Muscle of back (tissue), 3 donors: ENCODE measurements at regions not wholly inside any gene's neighbourhood (a gene's known extent, or its start where the extent isn't known, plus 50 kb on each side); places are given as distances from the start of the nearest gene placed in this dataset.
"Not testable (repeated sequence)": the region's sequence is repeated elsewhere in the genome, so short reads cannot be mapped to it uniquely, and the experiment has no call there.

ENCODE experiments used
- DNase-seq, 3 donors: peaks; one replicate each; pipeline versions ENCODE4 v3.0.0 to v3.0.0-alpha.2; 2013

DNA sequence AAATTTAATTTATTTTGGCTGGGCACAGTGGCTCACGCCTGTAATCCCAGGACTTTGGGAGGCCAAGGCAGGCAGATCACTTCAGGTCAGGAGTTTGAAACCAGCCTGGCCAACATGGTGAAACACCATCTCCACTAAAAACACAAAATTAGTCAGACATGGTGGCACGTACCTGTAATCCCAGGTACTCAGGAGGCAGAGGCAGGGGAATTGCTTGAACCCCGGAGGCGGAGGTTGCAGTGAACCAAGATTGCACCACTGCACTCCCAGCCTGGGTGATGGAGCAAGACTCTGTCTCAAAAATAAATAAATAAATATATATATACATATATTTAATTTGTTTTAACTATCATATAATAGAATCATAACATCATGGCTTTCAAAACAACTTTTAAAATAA lies 482.1 kb upstream of the AUTS2 start:
- DNase-seq, result not testable (repeated sequence)

DNA sequence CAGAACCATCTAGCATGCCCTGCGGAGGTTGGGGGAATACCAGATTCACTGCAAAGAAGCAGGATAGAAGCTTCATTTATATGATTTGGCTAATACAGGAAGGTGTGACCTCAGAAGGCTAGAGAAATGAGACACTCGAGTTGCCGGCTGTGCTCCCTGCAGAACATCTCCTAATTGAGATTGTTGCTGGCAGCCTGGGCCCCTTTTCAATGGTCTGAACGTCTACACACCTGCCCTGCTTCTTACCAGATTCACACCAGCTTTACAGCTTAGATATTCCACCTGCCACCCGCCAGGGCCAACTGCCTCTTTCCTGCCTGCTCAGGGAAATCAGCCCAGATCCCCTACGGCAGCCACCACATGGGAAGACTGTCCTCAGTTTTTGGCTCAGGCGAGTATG lies 475.3 kb upstream of the AUTS2 start:
- DNase-seq, result no peak

DNA sequence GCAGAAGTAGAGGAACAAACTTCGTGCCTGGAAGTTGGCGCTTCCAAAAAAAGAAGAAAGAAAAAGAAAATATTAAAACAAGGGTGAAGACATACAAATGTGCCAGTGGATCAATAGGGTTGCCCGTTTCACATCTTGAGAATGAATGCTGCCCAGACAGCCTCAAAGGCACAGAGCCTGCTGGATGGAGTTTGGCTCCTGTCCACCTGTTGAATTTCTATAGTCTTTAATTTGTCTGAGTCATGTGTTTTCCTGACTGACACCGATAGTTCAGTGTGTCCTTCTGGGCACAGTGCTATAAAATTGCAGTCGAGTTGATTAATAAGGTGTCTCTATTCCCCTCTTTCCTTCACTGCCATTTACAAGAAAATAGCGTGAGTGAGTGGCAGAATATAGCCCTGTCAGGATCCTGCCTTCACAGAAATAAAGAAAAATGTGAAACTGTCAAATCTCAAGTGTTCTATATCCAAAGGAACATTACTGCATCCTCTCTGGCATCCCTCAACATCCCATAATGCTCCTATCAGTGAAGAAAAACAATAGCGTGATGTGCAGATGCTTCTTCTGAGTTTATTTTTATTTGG lies 471.3 kb upstream of the AUTS2 start:
- DNase-seq, result no peak

DNA sequence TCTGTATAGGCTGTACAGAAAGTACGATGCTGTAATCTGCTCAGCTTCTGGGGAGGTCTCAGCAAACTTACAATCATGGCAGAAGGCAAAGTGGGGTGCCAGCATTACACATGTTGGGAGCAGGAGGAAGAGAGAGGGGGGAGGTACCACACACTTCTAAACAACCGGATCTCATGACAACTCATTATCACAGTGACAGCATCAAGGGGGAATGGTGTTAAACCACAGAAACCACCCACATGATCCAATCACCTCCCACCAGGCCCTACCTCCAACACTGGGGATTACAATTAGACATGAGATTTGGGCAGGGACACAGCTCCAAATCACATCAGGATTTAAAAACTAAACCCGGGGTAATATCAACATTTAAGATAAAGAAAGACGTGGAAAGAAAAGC lies 468.8 kb upstream of the AUTS2 start:
- peak in 1 of 3 donors; percentile 8 for DNase-seq

DNA sequence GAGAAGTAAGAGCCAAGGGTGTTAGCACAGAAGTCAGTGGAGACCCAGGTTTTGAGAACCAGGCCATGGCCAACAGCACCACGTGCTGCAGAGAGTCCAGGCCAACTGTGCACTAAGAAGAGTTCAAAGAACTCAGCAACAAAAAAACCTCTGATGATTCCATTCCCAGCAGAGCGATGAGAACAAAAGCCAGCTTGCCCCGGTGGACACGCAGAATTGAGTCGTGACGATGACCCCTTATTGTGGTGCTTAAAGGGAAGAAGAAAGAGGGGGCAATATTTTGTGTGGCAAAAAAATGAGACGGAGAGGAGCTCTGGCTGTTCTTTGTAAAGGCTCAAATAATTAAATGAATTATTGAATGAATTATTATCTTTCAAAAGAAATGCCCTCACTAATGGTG lies 468.3 kb upstream of the AUTS2 start:
- no peak for DNase-seq

DNA sequence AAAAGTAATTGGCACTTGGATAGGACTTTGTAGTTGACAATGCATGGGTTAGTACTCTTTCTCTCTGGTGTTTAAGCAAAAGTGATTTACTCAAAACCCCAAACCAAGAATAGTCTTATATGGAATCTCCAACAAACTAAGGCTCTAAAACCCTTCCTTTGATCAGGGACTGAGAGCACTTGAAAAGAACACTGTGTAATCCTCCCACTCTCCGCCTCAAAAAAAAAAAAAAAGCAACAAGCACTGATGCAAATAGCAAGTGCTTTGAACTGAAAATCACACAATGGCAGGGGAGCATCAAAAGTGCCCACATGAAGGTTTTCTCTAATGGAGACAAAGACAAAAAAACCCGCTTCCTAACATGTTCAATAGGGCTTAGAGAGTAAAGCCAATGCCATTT lies 467.9 kb upstream of the AUTS2 start:
- no peak for DNase-seq

DNA sequence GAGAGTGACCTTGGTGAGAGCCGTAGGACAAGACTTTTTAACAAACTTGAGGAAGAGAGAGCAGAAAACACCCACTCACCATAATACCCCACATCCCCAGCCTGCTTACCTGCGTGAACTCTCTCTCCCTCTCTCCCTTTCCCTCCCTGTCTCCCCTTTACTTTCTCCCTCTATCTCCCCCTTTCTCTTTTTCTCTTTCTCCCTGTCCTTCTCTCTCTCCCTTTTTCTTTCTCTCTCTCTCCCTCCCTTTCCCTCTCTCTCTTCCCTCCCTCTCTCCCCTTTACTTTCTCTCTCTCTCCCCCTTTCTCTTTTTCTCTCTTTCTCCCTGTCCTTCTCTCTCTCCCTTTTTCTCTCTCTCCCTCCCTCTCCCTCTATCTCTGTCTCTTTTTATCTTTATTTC lies 464.0 kb upstream of the AUTS2 start:
- DNase-seq, result no peak

DNA sequence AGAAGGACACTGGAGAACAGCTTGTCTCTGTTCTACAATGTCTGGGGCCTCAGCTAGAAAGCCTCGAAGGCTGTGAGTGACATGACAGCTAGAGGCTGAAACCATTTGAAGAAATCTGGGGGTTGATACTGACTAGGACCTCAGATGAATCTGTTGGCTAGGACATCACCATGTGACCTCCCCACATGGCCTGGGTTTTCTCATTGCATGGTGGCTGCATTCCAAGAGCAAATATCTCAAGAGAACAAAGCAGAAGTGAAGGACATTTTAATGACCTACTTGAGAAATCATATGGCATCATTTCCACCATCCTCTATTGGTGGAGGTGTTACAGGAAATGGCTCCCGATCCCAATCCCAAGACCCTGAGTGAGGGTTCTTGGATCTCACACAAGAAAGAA lies 450.6 kb upstream of the AUTS2 start:
- DNase-seq, result no peak

DNA sequence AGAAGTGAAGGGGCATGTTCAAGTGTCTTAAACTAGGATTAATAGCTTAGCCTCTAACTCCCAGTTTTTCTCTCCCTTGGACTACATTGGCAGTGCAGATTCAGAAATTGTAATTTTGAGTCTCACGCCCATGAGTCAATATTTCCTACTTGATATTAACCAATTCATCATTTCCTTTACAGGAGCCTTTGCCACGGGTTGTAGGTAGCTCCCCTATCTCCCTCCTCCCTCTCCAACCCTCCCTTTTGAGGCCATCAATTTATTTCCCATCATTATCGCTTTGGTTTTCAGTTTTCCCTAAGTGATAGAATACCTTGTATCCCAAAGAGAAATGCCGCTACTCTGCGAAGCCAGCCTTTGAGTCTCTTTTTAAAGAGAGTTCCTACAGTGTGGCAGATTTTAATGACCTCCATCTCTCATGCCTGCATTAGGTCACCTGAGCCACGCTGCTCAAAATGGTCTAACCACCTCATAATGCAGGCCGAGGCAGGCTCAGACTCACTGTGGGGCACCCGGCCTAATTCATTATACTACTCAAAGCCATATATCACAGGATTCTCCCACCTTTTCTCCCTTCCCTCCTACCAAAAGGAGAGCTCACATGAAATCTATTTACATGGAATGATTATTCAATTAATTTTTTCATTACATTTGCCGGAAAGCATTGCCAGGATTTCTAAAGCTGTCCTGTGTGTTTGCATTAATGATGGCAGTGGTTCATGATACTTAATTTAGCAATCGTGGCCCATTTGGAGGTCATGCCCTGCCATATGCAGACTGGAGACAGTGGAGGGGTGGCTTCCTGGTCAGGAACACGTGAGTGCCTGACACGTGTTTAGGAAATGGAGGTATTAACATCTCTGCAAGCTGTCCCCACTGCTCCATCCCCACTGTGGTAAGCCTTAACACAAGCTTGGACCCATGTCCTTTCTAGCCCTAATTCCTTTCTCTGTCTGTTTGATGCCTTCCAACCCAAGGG lies 448.2 kb upstream of the AUTS2 start:
- DNase-seq, result no peak

DNA sequence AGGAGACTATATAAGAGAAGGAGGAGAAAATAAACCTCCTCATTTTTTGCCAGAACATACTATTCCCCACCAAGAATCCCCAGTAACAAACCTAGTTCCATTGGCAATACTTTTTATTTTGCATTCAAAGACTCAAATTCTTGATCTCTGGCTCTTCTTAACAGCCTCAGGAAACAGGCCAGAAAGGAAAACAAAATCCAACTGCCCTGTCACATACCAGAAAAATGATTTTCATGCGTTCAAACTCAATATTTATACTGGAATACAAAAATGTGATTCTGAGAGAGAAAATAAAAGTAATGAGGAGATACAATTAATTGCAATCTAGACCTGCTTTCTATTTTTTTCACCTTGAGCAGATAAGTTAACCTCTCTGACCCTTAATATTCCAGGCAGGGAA lies 435.9 kb upstream of the AUTS2 start:
- DNase-seq, result peak in 2 of 3 donors; percentile 2 to 58

DNA sequence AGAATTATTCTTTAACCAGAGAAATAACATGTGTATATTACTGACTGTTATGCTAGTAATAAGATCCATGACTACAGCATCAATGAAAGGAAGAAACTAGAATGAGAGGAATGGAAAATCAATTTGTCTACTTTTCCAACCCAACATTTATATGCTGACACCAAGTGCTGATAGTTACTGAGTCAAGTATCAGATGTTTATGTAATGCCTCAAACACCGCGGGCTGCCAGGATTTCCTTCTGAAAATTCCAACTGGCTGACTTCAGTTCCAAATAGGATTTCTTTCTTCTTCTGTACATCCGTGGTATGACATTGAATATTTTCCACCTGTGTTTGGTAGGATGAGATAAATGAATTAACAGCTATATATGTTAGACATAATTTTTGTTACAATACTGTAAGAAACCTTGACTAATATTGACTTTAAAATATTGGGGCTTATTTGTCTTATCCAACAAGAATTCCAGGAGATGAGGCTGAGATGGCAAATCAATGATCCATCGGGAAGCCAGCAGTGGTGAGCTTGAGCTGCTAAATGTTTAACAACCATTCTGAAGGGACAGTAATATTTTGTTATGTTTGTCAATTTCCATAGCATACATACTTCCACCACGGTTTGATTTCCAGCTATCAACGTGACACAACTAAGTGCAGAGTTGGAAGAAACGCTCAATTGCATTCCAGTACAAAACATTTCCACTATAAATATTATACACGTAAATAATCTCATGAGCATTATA lies 435.2 kb upstream of the AUTS2 start:
- DNase-seq, result peak; percentile 71 to 74 (median 71)

DNA sequence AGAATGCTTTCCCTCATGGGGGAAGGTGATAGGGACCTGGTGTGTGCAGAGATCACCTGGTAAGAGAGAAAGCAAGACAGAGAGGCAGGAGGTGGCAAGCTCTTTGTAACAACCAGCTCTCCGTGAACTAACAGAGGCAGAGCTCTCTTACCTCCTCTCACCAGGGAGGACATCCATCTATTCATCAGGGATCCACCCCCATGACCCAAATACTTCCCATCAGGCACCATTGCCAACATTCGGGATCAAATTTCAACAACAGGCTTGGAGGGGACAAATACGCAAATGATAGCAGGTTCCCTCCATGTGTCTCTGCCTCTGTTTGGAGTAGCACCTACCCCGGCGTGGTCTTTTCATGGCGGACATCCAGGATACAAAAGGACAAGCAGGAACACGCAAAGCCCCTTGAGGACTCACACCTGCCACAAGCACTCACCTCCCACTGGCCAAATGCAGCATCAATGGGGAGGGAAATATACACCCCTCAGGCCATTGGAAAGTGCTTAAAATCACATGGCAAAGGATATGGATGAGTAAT lies 431.2 kb upstream of the AUTS2 start:
- no peak for DNase-seq

DNA sequence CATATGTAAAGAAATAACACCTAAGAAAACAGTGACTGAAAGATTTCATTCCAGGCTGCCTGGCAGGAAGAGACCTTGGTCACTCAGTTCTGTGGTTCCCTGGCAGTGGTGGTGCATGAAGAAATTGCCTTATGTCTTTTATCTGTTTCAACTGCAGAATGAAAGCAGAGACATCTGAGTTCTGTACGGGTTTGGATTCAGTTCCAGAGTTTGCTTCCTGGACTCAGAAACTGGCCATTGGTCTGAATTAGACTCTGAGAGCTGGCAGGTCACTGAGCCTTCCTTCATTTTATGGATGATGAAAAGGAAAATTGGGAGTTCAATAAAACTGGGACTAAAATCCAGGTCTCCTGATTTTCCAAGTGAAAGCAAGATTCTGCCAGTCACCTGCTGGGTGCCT lies 428.9 kb upstream of the AUTS2 start:
- peak in 1 of 3 donors; percentile 43 for DNase-seq

DNA sequence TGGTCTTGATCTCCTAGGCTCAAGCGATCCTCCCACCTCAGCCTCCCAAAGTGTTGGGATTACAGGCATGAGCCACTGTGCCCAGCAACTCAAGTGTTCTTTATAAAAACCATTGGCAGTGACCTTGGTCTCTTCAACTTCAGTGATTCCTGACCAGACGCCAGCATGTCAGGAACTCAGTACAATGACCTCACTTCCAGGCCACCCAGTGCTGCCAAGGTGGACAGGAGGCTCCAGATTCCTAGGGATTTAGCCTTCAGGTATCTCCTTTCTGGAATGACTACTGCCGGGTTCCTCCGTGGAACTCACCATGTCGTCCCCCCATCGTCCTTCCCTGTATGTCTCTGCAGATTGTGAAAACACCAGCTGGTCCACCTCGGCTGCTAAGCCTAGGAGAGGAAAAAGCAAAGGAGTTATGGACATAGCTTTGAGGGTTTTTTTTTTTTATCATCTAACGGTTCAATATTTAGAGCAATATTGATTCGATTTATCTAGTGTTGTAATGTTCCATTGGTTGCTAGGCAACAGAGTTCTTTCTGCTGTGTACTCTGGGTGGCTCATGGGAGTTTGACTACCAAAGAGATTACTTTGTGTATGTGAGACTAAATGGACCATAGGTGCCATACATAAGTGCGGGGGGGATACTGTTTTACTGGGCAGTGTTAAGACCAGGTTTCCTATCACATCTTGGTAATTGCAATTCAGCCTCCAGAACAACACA lies 425.8 kb upstream of the AUTS2 start:
- DNase-seq, result peak in 1 of 3 donors; percentile 22

DNA sequence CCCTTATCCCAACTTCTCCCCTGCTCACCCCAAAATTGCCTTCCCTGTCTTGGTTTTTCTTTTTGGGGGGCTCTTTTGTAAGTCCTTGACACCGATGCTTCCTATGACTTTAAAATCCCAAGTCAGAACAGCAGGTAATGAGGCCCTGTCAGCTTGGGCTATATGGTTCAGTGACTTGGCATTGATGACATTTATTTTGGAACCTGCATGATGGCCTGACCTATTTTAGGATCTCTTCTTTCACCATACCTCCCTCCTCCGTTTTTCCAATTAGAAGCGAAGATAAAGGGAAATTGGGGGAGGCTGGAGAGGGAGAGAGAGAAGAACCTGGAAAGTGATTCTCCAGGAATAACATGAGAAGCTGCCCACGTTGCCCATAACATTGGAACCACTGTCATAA lies 424.9 kb upstream of the AUTS2 start:
- no peak for DNase-seq

DNA sequence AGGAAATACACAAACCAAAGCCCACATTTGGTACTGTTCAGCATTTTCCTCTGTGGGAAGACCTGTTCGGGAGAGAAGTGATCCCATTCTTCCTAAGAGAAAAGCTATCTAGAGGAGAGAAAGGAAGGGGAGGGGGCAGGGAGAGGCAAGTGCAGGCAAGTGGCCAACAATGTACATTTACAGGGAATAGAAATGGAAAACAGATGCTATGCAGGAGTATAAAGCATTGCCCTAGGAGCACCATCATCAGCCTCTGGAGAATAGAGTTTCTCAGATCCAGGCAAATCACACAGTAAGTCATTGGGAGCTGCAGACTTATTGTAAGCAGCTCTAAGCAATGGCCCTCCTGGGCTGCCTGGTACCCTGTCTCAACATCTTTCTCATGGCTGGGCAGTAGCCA lies 424.4 kb upstream of the AUTS2 start:
- DNase-seq, result peak in 2 of 3 donors; percentile 46 to 67

DNA sequence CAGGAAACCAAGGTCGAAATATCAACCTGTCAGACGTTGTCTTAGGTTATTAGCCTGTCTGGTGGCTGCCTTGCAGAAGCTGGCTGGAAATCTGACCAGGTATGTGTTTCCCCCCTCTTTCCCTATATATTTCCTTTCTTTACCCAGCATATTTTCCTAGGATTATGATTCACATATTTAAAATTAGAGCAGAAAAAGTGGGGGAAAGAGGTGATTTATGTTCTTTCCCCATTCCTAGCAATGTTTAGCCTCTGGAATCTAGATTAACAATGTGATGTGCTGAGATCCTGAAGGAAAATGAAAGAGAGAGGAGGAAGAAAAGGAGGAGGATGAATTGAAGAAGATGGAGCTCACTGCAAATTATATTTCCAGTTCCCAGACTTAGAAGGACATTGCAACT lies 421.4 kb upstream of the AUTS2 start:
- DNase-seq, result peak in 1 of 3 donors; percentile 43

DNA sequence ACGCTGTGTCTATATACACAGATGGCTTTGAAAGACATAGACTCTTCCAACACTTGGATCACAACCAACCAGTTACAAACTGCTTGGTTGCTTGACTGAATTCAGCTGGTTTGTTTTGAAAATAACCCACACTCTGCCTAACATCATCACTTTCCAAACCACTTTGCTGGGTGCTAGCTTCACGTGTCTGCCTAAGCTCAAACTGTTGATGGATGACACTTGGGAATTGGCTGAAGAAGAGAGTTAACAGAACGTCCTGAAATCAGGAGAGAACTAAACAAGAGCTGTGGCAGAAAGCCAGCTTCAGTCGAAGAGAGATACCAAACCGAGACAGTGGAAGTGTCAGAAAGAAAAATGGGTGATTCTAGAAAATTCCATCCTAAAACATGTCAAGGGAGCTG lies 420.8 kb upstream of the AUTS2 start:
- DNase-seq, result peak in 2 of 3 donors; percentile 52 to 71

DNA sequence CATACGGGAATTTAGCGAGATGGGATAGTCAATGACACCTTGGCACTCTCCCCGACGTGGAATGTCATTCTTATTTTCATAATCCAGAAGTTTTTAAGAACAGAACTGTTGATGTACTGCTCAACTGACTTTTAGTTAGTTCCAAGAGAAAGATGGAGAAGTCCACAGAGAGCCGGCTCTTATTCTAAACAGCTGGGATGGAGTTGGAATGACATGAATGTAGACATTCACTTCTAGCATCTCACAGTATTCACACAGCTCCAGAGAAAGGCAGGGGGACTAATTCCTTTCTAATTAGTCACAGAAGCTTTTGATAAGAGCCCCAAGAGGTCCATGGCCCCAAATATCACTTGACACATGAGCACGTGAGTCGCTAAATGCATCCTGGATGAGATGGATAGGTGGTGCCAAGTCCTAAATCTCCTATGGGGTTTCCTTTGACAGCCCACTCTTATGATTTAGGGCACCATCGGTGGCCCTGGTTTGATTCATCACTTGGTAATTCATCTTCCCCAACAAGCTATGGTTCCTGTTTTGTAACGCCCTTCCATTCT lies 420.3 kb upstream of the AUTS2 start:
- peak; percentile 54 to 79 (median 71) for DNase-seq

DNA sequence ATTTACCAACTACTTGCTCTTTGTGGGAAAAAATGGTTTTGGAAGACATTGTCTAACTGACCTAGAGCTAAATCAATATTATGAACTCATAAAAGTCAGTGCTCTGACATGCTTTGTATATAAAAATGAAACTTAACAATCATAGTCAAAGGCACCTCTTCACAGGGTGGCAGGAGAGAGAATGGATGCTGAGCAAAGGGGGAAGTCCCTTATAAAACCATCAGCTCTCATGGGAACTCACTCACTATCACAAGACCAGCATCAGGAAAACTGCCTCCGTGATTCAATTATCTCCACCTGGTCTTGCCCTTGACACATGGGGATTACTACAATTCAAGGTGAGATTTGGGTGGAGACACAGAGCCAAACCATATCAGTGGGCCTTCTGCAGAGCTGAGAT lies 417.6 kb upstream of the AUTS2 start:
- no peak for DNase-seq
